OCI-M1 (cell line): ENCODE measurements at regions not wholly inside any gene's neighbourhood (a gene's known extent, or its start where the extent isn't known, plus 50 kb on each side); places are given as distances from the start of the nearest gene placed in this dataset.
A peak's percentile ranks its signal among the peaks of the same experiment; 100 is the strongest.

Experiments
- DNase-seq: peaks from one replicate; lab custom pipeline; 2025; lab: John Stamatoyannopoulos, UW

GRCh38 chr5:89988998-89989655 is 420.4 kb downstream of the CETN3 start:
- DNase-seq: no peak

DNA sequence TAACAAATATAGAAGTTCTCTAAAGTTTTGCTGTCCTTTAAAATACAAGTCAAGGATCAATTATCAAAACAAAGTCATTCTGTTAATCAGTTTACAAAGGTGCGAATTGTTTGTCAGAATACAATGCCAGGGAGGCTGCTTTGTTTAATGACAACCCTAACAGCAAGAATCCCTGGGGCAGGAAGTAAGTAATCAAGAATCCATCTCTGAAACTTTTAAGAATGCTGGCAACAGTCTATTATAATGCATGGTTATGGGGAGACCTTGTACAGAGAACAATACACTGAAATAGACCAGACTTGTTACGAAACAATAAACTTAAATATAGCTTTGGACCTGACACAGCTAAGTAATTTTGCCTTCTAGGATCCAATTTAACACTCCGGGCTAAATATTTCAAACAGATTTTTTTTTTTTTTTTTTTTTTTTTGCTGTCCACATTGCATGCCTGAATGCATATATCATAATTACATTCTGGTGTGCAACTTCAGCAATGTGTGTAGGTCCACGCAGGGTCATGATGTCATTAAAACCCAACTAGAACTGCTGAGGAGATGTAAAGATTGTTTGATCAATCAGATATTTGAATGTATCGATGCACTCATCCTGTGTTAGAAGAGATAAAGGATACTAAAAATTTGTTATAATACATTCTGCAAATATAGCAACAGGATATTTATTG is 421.3 kb downstream of the CETN3 start:
- DNase-seq: no peak

DNA sequence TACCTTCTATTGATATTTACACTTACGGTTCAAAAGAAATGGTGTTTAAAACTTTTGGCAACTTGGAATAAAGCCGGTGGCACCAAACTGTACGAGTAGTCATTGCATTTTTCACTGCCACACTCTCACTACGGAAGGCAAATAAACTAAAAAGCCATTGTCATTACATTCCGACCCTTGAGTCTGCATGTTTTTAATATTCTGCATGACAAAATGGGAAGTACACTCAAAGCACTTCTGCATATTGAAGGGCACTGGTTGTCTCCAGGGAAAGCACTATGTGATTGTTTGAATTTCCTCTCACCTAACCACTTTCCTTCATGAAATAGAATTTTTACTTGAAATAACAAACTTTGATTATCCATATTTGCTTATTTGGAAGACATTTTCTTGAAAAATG is 426.3 kb downstream of the CETN3 start:
- DNase-seq: no peak

GRCh38 chr5:89981878-89982773 is 427.4 kb downstream of the CETN3 start:
- no peak for DNase-seq

- no peak for DNase-seq
These were observed 428.5 kb downstream of the CETN3 start for GRCh38 chr5:89981021-89981420.

GRCh38 chr5:89973516-89973915 is 436.0 kb downstream of the CETN3 start:
- no peak for DNase-seq

DNA sequence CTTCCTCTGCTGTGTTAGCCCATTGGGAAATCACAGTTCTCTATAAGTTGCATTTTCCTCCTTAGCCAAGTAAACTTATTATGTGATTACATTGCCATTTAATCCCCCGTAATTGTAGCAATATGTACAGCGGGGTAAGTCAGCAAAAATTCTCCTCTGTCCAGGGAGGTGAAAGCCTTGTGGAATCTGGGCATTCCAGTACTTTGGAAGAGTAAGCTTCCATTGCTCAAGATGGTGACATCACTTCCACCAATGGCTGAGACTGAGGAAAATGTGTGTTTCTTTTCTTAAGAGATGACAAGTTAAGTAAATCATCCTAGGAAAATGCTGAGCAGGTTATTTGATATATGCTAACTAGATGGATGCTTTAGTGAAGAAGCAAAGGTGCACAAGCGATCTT is 436.7 kb downstream of the CETN3 start:
- no peak for DNase-seq

DNA sequence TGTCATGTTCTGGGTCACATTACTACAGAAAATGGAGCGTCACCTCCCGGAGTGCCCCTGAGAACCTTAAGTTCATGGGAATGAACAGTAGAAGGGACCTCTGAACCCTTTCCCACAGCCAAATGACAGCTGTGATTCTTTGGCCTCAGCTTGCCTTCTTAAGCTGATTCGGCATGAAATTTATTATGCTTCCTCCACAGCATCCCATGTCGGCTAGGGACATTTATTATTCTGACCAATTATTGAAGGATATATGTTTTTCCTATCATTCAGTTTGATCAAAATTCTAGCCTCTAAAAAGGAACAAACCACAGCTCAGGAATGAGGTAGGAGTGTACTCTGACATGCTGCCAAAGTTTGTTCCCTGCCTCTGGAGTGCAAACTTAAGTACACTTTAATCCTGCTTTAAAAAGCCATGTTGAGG is 440.6 kb downstream of the CETN3 start:
- DNase-seq: no peak

DNA sequence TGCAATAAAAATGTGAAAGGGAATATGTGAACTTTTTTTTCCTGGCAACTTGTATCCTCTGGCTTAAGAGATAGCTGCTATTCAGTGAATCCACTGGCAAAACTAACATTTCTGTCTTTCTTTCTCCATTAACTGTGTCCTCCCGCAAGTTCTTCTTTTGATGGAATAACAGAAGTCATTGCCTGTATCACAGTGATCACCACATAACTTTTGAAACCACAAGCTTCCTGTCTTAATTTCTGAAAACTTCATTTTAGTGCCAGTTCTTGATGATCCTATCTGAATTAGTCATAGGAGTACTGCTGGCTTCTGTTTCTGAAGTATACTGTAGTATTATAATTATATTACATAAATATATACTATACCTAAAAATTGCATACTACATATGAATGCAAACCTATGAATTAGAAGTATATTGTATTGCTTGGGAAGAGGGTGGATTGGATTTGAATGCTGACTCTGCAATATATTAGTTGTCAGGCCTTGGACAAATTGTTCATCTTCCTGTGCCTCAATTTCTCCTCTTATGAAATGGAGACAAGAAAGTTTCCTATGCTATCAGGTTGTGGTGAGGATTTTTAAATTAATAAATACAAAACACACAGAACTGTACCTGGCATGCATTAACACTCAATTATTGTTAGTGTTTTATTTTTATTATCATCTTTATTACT is 441.6 kb downstream of the CETN3 start:
- peak; percentile 59 for DNase-seq

DNA sequence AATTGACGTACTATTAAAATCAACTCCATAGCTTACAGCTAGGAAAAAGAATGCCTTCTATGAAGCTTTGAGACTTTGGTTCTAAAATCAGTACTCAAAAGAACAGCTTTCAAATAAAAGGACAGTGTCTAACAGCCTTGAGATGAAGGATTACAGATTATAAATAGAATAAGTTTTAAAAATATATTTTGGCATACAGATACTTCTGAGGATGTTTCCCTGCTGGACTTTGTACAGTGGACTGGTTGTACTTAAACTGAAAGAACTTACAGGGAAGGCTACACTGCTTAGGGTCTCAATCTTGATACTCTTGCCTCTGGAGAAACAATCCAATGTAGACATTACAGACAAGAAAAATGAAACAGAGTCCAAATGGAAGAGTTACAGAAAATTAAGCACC is 452.7 kb downstream of the CETN3 start:
- no peak for DNase-seq

GRCh38 chr5:89954916-89955315 is 454.6 kb downstream of the CETN3 start:
- DNase-seq: no peak

DNA sequence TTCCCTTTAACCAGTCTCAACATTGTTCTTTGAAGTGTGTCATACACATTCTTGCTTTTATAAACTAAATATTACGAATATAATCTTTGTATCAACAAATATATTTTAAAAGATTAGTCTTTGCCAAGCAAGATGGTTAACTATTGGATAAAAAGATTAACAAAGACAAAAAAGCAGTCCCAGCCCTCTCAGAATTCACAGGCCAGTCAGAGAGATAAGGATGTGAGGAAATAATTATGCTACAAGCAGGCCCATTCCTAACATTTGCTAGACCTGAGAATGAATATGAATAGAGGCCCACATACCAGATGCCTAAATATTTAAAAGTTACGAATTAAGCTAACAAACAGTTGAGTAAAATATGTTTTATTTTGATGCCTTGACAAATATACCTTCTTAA is 457.7 kb downstream of the CETN3 start:
- DNase-seq: no peak

GRCh38 chr5:89950234-89950633 is 459.3 kb downstream of the CETN3 start:
- no peak for DNase-seq

GRCh38 chr5:89948977-89949376 is 460.6 kb downstream of the CETN3 start:
- DNase-seq: no peak

- no peak for DNase-seq
These were observed 462.6 kb downstream of the CETN3 start for GRCh38 chr5:89946916-89947315.

DNA sequence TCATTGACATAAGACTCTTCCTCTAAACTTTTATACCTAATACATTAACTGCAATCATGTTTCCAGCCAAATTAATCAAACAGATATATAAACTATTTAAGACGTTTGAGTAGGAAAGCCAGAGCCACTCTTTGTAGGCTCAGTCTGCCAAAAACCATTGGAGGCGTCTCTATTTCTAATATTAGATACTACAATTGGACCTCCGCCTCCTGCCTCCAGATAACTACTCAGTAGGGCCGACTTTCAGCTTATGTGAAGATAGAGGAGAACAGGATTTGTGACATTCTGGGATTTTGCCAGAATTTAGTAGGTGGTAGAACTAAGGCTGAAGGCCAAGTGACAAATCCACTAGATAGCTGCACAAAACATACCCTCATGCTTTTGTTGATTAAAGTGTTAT is 463.0 kb downstream of the CETN3 start:
- DNase-seq: no peak

GRCh38 chr5:89942171-89942570 is 467.4 kb downstream of the CETN3 start:
- no peak for DNase-seq

GRCh38 chr5:89936576-89936975 is 473.0 kb downstream of the CETN3 start:
- no peak for DNase-seq

DNA sequence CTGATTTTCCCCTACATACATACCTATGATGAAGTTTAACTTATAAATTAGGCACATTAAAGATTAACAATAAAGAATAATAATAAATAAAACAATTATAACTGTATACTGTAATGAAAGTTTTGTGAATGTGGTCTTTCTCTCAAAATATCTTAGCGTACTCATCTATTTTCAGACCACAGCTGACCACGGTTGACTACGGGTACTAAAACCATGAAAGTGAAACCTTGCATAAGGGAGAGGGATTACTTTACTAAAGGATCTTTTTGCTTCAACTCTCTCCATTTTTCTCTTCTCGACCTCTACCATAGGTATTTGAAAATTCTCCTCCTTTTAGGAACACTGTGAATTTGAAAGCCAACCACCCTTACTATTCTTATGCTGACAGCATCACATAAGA is 475.5 kb downstream of the CETN3 start:
- DNase-seq: no peak

- DNase-seq: no peak
These were observed 476.8 kb downstream of the CETN3 start for GRCh38 chr5:89932771-89933181.

DNA sequence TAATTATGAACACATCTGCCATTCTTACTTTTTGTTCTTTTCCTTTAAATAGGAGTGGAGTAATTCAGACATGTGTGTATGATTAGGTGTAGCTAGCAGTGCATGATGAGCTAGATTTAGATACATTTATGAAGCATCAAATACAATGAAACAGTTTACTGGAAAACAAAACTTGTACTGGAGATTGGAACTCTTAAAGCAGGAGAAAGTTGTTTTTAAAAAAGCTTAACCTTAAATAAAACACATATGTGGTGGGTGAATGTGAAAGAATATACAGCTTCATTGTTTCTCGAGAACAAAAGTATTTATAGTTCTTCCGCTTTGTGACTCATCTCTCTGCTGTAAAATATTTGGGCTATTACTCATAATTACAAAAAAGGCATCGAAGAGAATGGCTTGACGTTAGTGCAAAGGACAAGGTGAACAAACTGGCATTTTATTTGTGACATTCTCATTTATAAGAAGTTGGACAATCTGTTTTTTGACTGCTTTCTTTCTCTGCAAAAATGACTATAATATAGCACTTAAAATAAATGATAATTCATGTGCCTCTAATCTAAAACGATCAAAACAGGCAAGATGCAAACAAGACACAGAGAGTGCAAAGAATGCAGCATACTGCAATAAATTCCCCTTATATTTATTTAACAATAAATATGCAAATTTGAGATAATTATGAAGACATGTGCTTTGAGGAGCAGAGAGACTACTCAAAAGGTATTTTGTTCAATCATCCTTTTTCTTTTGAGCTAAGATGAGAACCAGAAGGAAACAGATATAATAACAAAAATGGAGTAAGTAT is 478.8 kb downstream of the CETN3 start:
- no peak for DNase-seq

GRCh38 chr5:89929834-89930233 is 479.7 kb downstream of the CETN3 start:
- no peak for DNase-seq
